ENCODE measurements at regions not wholly inside any gene's neighbourhood (a gene's known extent, or its start where the extent isn't known, plus 50 kb on each side); places are given as distances from the start of the nearest gene placed in this dataset.

- 100% methylated on average over 1 of the region's 1 CpG for WGBS (ENCODE audit: low lambda C conversion rate, missing lambda C conversion rate)
- no peak for TF ChIP-seq EZH2 (IDR thresholded peaks at IDR 0.05; ENCODE audit: borderline replicate concordance)
- TF ChIP-seq EZH2phosphoT487 (IDR thresholded peaks at IDR 0.05; ENCODE audit: low read depth, severe bottlenecking, unreplicated experiment) = no peak
- no peak for TF ChIP-seq CTCF (IDR thresholded peaks at IDR 0.05; ENCODE audit: poor library complexity)
- no peaks in the 10 kb centered on the region for H4K20me1 ChIP-seq (ENCODE audit: insufficient read depth, poor library complexity, severe bottlenecking)
- no peaks in the 10 kb centered on the region for H3K79me2 ChIP-seq
- no peaks in the 10 kb centered on the region for H3K27me3 ChIP-seq
- H3K27ac ChIP-seq = no peak overlapping the region
- H3K4me1 ChIP-seq (ENCODE audit: insufficient read depth) = no peaks in the 10 kb centered on the region
- no peaks in the 10 kb centered on the region for H3K9me2 ChIP-seq (replicated peaks; ENCODE audit: insufficient read depth)
- no peak overlapping the region for H3K4me2 ChIP-seq
- H3K9me3 ChIP-seq (ENCODE audit: low read depth) = no peaks in the 10 kb centered on the region
- no peak for DNase-seq (ENCODE audit: low spot score)
- H3K4me3 ChIP-seq = no peak overlapping the region
- no peak overlapping the region for H2AFZ ChIP-seq
- no peaks in the 10 kb centered on the region for H3K36me3 ChIP-seq (replicated peaks; ENCODE audit: insufficient read depth, low read depth)
Observed at GRCh38 chr2:228458364-228458763, 276.9 kb upstream of the SPHKAP start.

DNA sequence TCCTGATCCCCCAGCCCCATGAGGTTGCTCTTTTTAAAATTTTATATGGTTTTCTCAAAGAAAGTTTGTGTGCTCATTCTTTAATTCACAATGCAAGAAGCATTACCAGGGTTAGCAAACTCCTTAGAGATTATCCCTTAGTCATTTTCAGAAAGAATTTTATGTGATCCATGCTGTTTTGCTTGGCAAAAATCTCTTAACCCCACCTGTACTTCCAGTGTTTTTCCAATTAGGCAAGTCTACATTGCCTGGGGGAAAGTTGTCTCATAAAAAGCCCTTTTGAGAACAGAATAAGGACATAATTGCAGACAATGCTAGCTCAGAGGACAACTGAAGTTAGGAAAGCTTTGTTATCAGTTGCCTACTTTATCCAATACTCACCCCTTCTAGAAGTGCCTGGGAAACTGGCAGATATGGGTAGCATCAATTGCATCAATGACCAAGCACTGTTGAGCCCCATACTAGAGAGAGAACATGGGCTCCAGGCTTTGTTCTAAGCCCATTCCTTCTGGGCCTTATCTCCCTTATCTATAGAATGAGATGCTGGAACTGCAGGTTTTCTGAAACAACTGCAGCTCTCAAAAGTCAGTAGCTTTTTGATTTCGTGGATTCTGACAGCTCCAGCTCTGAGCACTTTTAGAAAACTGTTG lies 265.9 kb upstream of the SPHKAP start:
- Histone ChIP-seq H3K4me2 (no peak overlapping the region), H3K4me3 (no peak overlapping the region), H3K4me1 (ENCODE audit: insufficient read depth) (no peaks in the 10 kb centered on the region), H3K27me3 (no peaks in the 10 kb centered on the region), H3K79me2 (no peaks in the 10 kb centered on the region), H2AFZ (no peak overlapping the region), H3K9me3 (ENCODE audit: low read depth) (no peaks in the 10 kb centered on the region), H3K9me2 (replicated peaks; ENCODE audit: insufficient read depth) (no peaks in the 10 kb centered on the region), H3K36me3 (replicated peaks; ENCODE audit: insufficient read depth, low read depth) (no peaks in the 10 kb centered on the region), H4K20me1 (ENCODE audit: insufficient read depth, poor library complexity, severe bottlenecking) (no peaks in the 10 kb centered on the region), H3K27ac (no peak overlapping the region)
- no peak for DNase-seq (ENCODE audit: low spot score)
- 37% methylated on average over 1 of the region's 1 CpG for WGBS (ENCODE audit: low lambda C conversion rate, missing lambda C conversion rate)
- TF ChIP-seq EZH2 (IDR thresholded peaks at IDR 0.05; ENCODE audit: borderline replicate concordance) (no peak), CTCF (IDR thresholded peaks at IDR 0.05; ENCODE audit: poor library complexity) (no peak), EZH2phosphoT487 (IDR thresholded peaks at IDR 0.05; ENCODE audit: low read depth, severe bottlenecking, unreplicated experiment) (no peak)

GRCh38 chr2:228446734-228447133 lies 265.2 kb upstream of the SPHKAP start:
- H3K4me1 ChIP-seq (ENCODE audit: insufficient read depth) = no peaks in the 10 kb centered on the region
- 81% methylated on average over 4 of the region's 4 CpGs for WGBS (ENCODE audit: low lambda C conversion rate, missing lambda C conversion rate)

More at GRCh38 chr2:228446734-228447133, 265.2 kb upstream of the SPHKAP start:
- H3K9me3 ChIP-seq (ENCODE audit: low read depth) = no peaks in the 10 kb centered on the region
- no peaks in the 10 kb centered on the region for H3K36me3 ChIP-seq (replicated peaks; ENCODE audit: insufficient read depth, low read depth)
- no peak overlapping the region for H2AFZ ChIP-seq
- H4K20me1 ChIP-seq (ENCODE audit: insufficient read depth, poor library complexity, severe bottlenecking) = no peaks in the 10 kb centered on the region
- H3K27ac ChIP-seq = no peak overlapping the region
- TF ChIP-seq EZH2phosphoT487 (IDR thresholded peaks at IDR 0.05; ENCODE audit: low read depth, severe bottlenecking, unreplicated experiment) (no peak), EZH2 (IDR thresholded peaks at IDR 0.05; ENCODE audit: borderline replicate concordance) (no peak), CTCF (IDR thresholded peaks at IDR 0.05; ENCODE audit: poor library complexity) (no peak)
- H3K4me2 ChIP-seq = no peak overlapping the region
- H3K4me3 ChIP-seq = no peak overlapping the region
- DNase-seq (ENCODE audit: low spot score) = no peak
- H3K79me2 ChIP-seq = no peaks in the 10 kb centered on the region
- H3K27me3 ChIP-seq = no peaks in the 10 kb centered on the region
- no peaks in the 10 kb centered on the region for H3K9me2 ChIP-seq (replicated peaks; ENCODE audit: insufficient read depth)
